ENCODE measurements at regions not wholly inside any gene's neighbourhood (a gene's known extent, or its start where the extent isn't known, plus 50 kb on each side); places are given as distances from the start of the nearest gene placed in this dataset.

- no peak for DNase-seq
- H3K4me3 ChIP-seq (ENCODE audit: low read length): no peak overlapping the region
- no peaks in the 10 kb centered on the region for H3K4me1 ChIP-seq (ENCODE audit: insufficient read depth, low read length)
- Mint-ChIP-seq H3K9me3 (peaks cover 7 to 19% (median 9%) of the 10 kb centered on the region in 5 donors), H3K27me3 (peaks cover 0 to 1% of the 10 kb centered on the region in 2 donors), H3K4me1 (no peaks in the 10 kb centered on the region), H3K27ac (no peak overlapping the region), H3K4me3 (no peak overlapping the region), H3K36me3 (no peaks in the 10 kb centered on the region)
- H3K9me3 ChIP-seq (ENCODE audit: low read length): no peaks in the 10 kb centered on the region
- no peak overlapping the region for H3K27ac ChIP-seq (ENCODE audit: low read depth, low read length)
- no peaks in the 10 kb centered on the region for H3K27me3 ChIP-seq (ENCODE audit: insufficient read depth, low read length, poor library complexity, severe bottlenecking)
- POLR2A ChIA-PET: no interaction called here
- CTCF ChIA-PET: no interaction called here
- H3K36me3 ChIP-seq (ENCODE audit: insufficient read depth, low read length): no peaks in the 10 kb centered on the region
These were observed 956.6 kb downstream of the SQOR start for GRCh38 chr15:46591462-46591861.

DNA sequence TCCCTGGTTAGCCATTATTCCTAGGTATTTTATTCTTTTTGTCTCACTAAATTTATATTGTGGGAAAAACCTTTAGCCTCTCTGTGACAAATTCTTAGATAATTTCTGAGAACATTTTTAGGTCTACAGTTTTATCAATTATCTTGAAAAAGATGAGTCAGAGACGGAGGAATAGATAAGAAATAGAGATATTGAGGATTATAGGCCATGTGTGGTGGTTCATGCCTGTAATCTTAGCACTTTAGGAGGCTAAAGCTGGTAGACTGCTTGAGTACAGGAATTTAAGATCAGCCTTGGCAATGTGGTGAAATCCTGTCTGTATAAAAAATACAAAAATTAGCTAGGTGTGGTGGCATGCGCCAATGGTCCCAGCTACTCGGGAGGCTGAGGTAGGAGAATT is 960.2 kb downstream of the SQOR start:
- no peak for DNase-seq
- H3K4me3 ChIP-seq (ENCODE audit: low read length): no peak overlapping the region
- H3K27ac ChIP-seq (ENCODE audit: low read depth, low read length): no peak overlapping the region
- Mint-ChIP-seq H3K27me3 (peaks cover 0 to 1% of the 10 kb centered on the region in 2 donors), H3K9me3 (peaks cover 6 to 14% (median 7%) of the 10 kb centered on the region in 5 donors), H3K4me1 (no peaks in the 10 kb centered on the region), H3K36me3 (peaks cover 0 to 1% (median 0%) of the 10 kb centered on the region in 3 donors), H3K4me3 (no peak overlapping the region), H3K27ac (no peak overlapping the region)
- H3K4me1 ChIP-seq (ENCODE audit: insufficient read depth, low read length): no peaks in the 10 kb centered on the region
- no peaks in the 10 kb centered on the region for H3K36me3 ChIP-seq (ENCODE audit: insufficient read depth, low read length)
- H3K27me3 ChIP-seq (ENCODE audit: insufficient read depth, low read length, poor library complexity, severe bottlenecking): no peaks in the 10 kb centered on the region
- ChIA-PET POLR2A (no interaction called here), CTCF (no interaction called here)
- H3K9me3 ChIP-seq (ENCODE audit: low read length): no peaks in the 10 kb centered on the region

- H3K9me3 Mint-ChIP-seq: peaks cover 0 to 28% (median 4%) of the 10 kb centered on the region in 5 donors
- no peaks in the 10 kb centered on the region for H3K36me3 ChIP-seq (ENCODE audit: insufficient read depth, low read length)
- POLR2A ChIA-PET: no interaction called here
- H3K27ac ChIP-seq (ENCODE audit: low read depth, low read length): no peak overlapping the region
- CTCF ChIA-PET: no interaction called here
- H3K4me3 ChIP-seq (ENCODE audit: low read length): no peak overlapping the region
- no peak for DNase-seq
- no peaks in the 10 kb centered on the region for H3K4me1 ChIP-seq (ENCODE audit: insufficient read depth, low read length)
- no peak overlapping the region for H3K27ac Mint-ChIP-seq
- H3K4me3 Mint-ChIP-seq: no peak overlapping the region
- no peaks in the 10 kb centered on the region for H3K4me1 Mint-ChIP-seq
- no peaks in the 10 kb centered on the region for H3K27me3 ChIP-seq (ENCODE audit: insufficient read depth, low read length, poor library complexity, severe bottlenecking)
- peaks cover 0 to 2% of the 10 kb centered on the region in 2 donors for H3K27me3 Mint-ChIP-seq
- no peaks in the 10 kb centered on the region for H3K36me3 Mint-ChIP-seq
- H3K9me3 ChIP-seq (ENCODE audit: low read length): no peaks in the 10 kb centered on the region
These were observed 972.2 kb downstream of the SQOR start for GRCh38 chr15:46607077-46607476.

GRCh38 chr15:46616033-46616432 is 981.2 kb downstream of the SQOR start:
- no peak overlapping the region for H3K4me3 ChIP-seq (ENCODE audit: low read length)
- Mint-ChIP-seq H3K4me3 (no peak overlapping the region), H3K36me3 (no peaks in the 10 kb centered on the region), H3K9me3 (peaks cover 7 to 17% (median 12%) of the 10 kb centered on the region in 5 donors), H3K4me1 (no peaks in the 10 kb centered on the region), H3K27ac (no peak overlapping the region), H3K27me3 (no peaks in the 10 kb centered on the region)
- no peak for DNase-seq
- H3K4me1 ChIP-seq (ENCODE audit: insufficient read depth, low read length): no peaks in the 10 kb centered on the region
- no peak overlapping the region for H3K27ac ChIP-seq (ENCODE audit: low read depth, low read length)
- no peaks in the 10 kb centered on the region for H3K9me3 ChIP-seq (ENCODE audit: low read length)
- ChIA-PET POLR2A (no interaction called here), CTCF (no interaction called here)
- H3K27me3 ChIP-seq (ENCODE audit: insufficient read depth, low read length, poor library complexity, severe bottlenecking): no peaks in the 10 kb centered on the region
- H3K36me3 ChIP-seq (ENCODE audit: insufficient read depth, low read length): no peaks in the 10 kb centered on the region

DNA sequence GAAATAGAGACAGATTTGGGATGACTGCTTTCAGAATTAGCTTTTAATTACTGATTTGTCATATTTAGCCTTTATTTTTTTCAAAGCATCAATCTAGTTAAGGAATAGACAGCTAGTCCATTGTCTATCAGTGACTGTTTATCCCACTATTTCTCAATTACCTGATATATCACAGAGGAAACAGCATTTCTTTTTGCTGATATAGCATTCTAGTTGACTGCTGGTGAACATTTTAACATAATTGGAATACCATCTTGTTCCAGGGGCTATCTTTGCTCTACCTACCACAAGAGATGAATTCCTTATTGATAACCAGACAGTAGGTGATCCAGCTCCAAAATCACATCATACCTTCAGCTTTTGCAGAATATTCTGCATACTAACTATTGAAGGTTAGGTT is 982.7 kb downstream of the SQOR start:
- Mint-ChIP-seq H3K4me1 (no peaks in the 10 kb centered on the region), H3K27me3 (no peaks in the 10 kb centered on the region), H3K4me3 (no peak overlapping the region), H3K9me3 (peaks cover 4 to 13% (median 10%) of the 10 kb centered on the region in 5 donors), H3K27ac (no peak overlapping the region), H3K36me3 (no peaks in the 10 kb centered on the region)
- Histone ChIP-seq H3K4me3 (ENCODE audit: low read length) (no peak overlapping the region), H3K9me3 (ENCODE audit: low read length) (no peaks in the 10 kb centered on the region), H3K27me3 (ENCODE audit: insufficient read depth, low read length, poor library complexity, severe bottlenecking) (no peaks in the 10 kb centered on the region), H3K27ac (ENCODE audit: low read depth, low read length) (no peak overlapping the region), H3K4me1 (ENCODE audit: insufficient read depth, low read length) (no peaks in the 10 kb centered on the region), H3K36me3 (ENCODE audit: insufficient read depth, low read length) (no peaks in the 10 kb centered on the region)
- CTCF ChIA-PET: no interaction called here
- POLR2A ChIA-PET: no interaction called here
- DNase-seq: no peak

DNA sequence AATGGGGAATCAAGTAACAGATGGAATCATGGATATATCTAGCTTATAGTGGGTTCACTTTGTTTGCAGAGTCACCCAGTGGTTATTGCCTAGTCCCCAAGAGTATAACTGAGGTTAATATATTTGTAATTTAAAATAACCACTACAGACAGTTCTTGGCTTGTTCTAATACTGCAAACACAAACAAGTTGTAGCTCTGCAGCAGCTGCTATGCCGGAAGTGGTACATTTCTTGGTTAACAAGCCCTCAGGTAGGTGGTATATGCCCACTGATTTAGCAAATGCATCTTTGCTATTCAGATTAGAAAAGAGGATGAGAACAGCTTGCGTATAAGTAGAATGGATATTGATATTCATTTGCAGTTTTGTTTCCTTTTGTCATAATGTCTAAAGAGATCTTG is 984.2 kb downstream of the SQOR start:
- no peaks in the 10 kb centered on the region for H3K27me3 ChIP-seq (ENCODE audit: insufficient read depth, low read length, poor library complexity, severe bottlenecking)
- no peak overlapping the region for H3K27ac ChIP-seq (ENCODE audit: low read depth, low read length)
- Mint-ChIP-seq H3K4me3 (no peak overlapping the region), H3K36me3 (no peaks in the 10 kb centered on the region), H3K27me3 (no peaks in the 10 kb centered on the region), H3K27ac (no peak overlapping the region), H3K9me3 (peaks cover 4 to 15% (median 12%) of the 10 kb centered on the region in 5 donors), H3K4me1 (no peaks in the 10 kb centered on the region)
- no peaks in the 10 kb centered on the region for H3K4me1 ChIP-seq (ENCODE audit: insufficient read depth, low read length)
- ChIA-PET CTCF (no interaction called here), POLR2A (no interaction called here)
- no peak for DNase-seq
- H3K36me3 ChIP-seq (ENCODE audit: insufficient read depth, low read length): no peaks in the 10 kb centered on the region
- H3K4me3 ChIP-seq (ENCODE audit: low read length): no peak overlapping the region
- no peaks in the 10 kb centered on the region for H3K9me3 ChIP-seq (ENCODE audit: low read length)

DNA sequence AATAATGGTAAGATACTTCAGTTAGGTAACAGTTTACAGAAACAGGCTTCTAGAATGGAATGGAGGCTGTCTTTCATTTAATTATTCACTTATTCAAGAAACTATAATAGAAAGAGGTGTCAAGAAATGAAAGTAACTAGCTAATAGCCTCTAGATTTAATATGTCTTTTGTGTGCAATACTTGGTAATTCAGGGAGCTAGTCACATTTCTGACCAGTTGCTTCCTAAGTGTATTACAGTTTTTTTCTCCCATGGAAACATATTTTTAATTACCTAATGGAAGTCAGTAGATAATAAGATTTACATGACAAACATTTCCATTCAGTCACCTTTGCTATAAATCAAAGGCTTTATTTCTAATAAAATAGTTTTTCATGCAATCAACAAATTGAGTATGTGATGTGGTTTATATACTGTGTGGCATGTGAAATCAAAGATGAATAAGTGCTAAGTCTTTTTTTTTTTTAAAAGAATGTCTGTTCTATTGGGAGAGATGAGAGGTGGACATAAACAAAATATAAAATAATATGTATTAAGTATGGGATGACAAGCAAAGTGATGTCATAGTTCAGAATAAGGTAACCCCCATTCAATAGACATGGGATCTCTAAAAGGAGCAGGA is 985.7 kb downstream of the SQOR start:
- Histone ChIP-seq H3K9me3 (ENCODE audit: low read length) (no peaks in the 10 kb centered on the region), H3K27me3 (ENCODE audit: insufficient read depth, low read length, poor library complexity, severe bottlenecking) (no peaks in the 10 kb centered on the region), H3K4me3 (ENCODE audit: low read length) (no peak overlapping the region), H3K27ac (ENCODE audit: low read depth, low read length) (no peak overlapping the region), H3K36me3 (ENCODE audit: insufficient read depth, low read length) (no peaks in the 10 kb centered on the region), H3K4me1 (ENCODE audit: insufficient read depth, low read length) (no peaks in the 10 kb centered on the region)
- Mint-ChIP-seq H3K4me3 (no peak overlapping the region), H3K4me1 (no peaks in the 10 kb centered on the region), H3K27ac (no peak overlapping the region), H3K9me3 (peaks cover 3 to 26% (median 18%) of the 10 kb centered on the region in 5 donors), H3K36me3 (no peaks in the 10 kb centered on the region), H3K27me3 (no peaks in the 10 kb centered on the region)
- ChIA-PET POLR2A (no interaction called here), CTCF (no interaction called here)
- DNase-seq: no peak

GRCh38 chr15:46622851-46623250 is 988.0 kb downstream of the SQOR start:
- Mint-ChIP-seq H3K27ac (no peak overlapping the region), H3K4me1 (no peaks in the 10 kb centered on the region), H3K27me3 (no peaks in the 10 kb centered on the region), H3K36me3 (no peaks in the 10 kb centered on the region), H3K9me3 (peaks cover 6 to 36% (median 14%) of the 10 kb centered on the region in 5 donors), H3K4me3 (no peak overlapping the region)
- Histone ChIP-seq H3K27me3 (ENCODE audit: insufficient read depth, low read length, poor library complexity, severe bottlenecking) (no peaks in the 10 kb centered on the region), H3K36me3 (ENCODE audit: insufficient read depth, low read length) (no peaks in the 10 kb centered on the region), H3K9me3 (ENCODE audit: low read length) (no peaks in the 10 kb centered on the region), H3K4me1 (ENCODE audit: insufficient read depth, low read length) (no peaks in the 10 kb centered on the region), H3K27ac (ENCODE audit: low read depth, low read length) (no peak overlapping the region), H3K4me3 (ENCODE audit: low read length) (no peak overlapping the region)
- DNase-seq: no peak
- ChIA-PET POLR2A (no interaction called here), CTCF (no interaction called here)

GRCh38 chr15:46636206-46636605 is 1001.4 kb downstream of the SQOR start:
- H3K27me3 Mint-ChIP-seq: no peaks in the 10 kb centered on the region
- DNase-seq: no peak
- POLR2A ChIA-PET: no interaction called here
- no peaks in the 10 kb centered on the region for H3K27me3 ChIP-seq (ENCODE audit: insufficient read depth, low read length, poor library complexity, severe bottlenecking)
- H3K9me3 ChIP-seq (ENCODE audit: low read length): no peaks in the 10 kb centered on the region
- H3K36me3 Mint-ChIP-seq: no peaks in the 10 kb centered on the region
- H3K36me3 ChIP-seq (ENCODE audit: insufficient read depth, low read length): no peaks in the 10 kb centered on the region
- CTCF ChIA-PET: no interaction called here
- H3K27ac Mint-ChIP-seq: no peak overlapping the region
- H3K4me3 Mint-ChIP-seq: no peak overlapping the region
- no peak overlapping the region for H3K4me3 ChIP-seq (ENCODE audit: low read length)
- no peaks in the 10 kb centered on the region for H3K4me1 ChIP-seq (ENCODE audit: insufficient read depth, low read length)
- peaks cover 0 to 17% (median 8%) of the 10 kb centered on the region in 5 donors for H3K9me3 Mint-ChIP-seq
- no peaks in the 10 kb centered on the region for H3K4me1 Mint-ChIP-seq
- no peak overlapping the region for H3K27ac ChIP-seq (ENCODE audit: low read depth, low read length)

All from CD8-positive, alpha-beta memory T cell (primary cell).